Suprapubic skin (tissue), 4 donors: ENCODE measurements at regions not wholly inside any gene's neighbourhood (a gene's known extent, or its start where the extent isn't known, plus 50 kb on each side); places are given as distances from the start of the nearest gene placed in this dataset.
A peak's percentile ranks its signal among the peaks of the same experiment; 100 is the strongest.

Experiments
- DNase-seq, 2 donors: peaks; one replicate each; pipeline ENCODE4 v3.0.0-alpha.2; 2019; ENCODE audit warnings: low spot score in 2 of 2
- H3K27ac ChIP-seq: fragments of 200-600 bp; sonication (generic); one replicate; pipeline ENCODE4 v1.5.1; 2019
- H3K27me3 ChIP-seq: fragments of 200-600 bp; sonication (generic); one replicate; pipeline ENCODE4 v1.5.1; 2019
- H3K36me3 ChIP-seq: fragments of 200-600 bp; sonication (generic); one replicate; pipeline ENCODE4 v1.5.1; 2019
- H3K4me1 ChIP-seq: fragments of 200-600 bp; sonication (generic); one replicate; pipeline ENCODE4 v1.5.1; 2019
- H3K4me3 ChIP-seq: fragments of 200-600 bp; sonication (generic); one replicate; pipeline ENCODE4 v1.5.1; 2019; ENCODE audit warnings: mild to moderate bottlenecking
- H3K9me3 ChIP-seq: fragments of 200-600 bp; sonication (generic); one replicate; pipeline ENCODE4 v1.5.1; 2019
- CTCF ChIP-seq, 2 donors: fragments of 200-600 bp in 1 of 2; fragments of 450-650 bp in 1 of 2; sonication (generic) in 1 of 2; IDR thresholded peaks; one replicate each; pipeline ENCODE4 v1.5.1; 2016 to 2019; ENCODE audit warnings: antibody characterized with exemption in 2 of 2, mild to moderate bottlenecking in 1 of 2, moderate library complexity in 1 of 2
- EP300 ChIP-seq: sonication (generic); formaldehyde crosslinking; IDR thresholded peaks from one replicate; pipeline ENCODE4 v1.6.1; 2017; ENCODE audit warnings: antibody characterized with exemption
- POLR2A ChIP-seq, 2 donors: fragments of 450-650 bp; IDR thresholded peaks; one replicate each; pipeline ENCODE4 v1.6.1; 2017; ENCODE audit warnings: antibody characterized with exemption in 2 of 2, mild to moderate bottlenecking in 2 of 2, moderate library complexity in 2 of 2
- POLR2AphosphoS5 ChIP-seq, 3 donors: sonication (generic); formaldehyde crosslinking; IDR thresholded peaks; one replicate each; pipeline ENCODE4 v1.6.1; 2017; ENCODE audit warnings: antibody characterized with exemption in 3 of 3
- WGBS: methylation state at CpG from one replicate; pipeline ENCODE4 v1.1.5; 2018; 5-methylcytosine and 5-hydroxymethylcytosine counted together

DNA sequence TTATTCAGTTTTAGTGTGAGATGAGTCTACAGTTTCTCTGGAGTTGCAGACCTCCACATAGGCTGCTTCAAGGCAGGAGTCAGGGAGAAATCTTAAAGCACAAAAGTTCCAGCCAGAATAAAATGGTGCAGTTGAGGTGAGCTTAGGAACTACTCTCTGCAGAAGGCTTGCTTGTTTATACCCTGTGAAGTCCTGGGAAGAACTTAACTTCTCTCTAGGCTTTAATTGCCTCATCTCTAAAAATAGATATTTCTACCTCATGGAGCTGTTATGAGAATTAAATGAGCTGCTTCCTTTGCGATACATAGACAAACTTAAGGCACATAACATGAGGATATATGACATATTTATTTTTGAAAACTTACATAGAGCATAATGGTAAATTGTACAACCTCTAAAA, 286.2 kb downstream of the GPATCH2 start:
- H3K4me1 ChIP-seq, result no peaks in the 10 kb centered on the region
- H3K27me3 ChIP-seq, result no peaks in the 10 kb centered on the region
- WGBS, result 92% methylated on average over 1 of the region's 1 CpG
- H3K27ac ChIP-seq, result no peak overlapping the region
- no peak for DNase-seq
- no peak for TF ChIP-seq EP300
- no peak for TF ChIP-seq POLR2A (IDR thresholded peaks at IDR 0.05)
- TF ChIP-seq POLR2AphosphoS5 (IDR thresholded peaks at IDR 0.05), result no peak
- no peak for TF ChIP-seq CTCF (IDR thresholded peaks at IDR 0.05)
- no peaks in the 10 kb centered on the region for H3K36me3 ChIP-seq
- H3K4me3 ChIP-seq, result no peak overlapping the region
- no peaks in the 10 kb centered on the region for H3K9me3 ChIP-seq

GRCh38 chr1:217343907-217344306, 287.0 kb downstream of the GPATCH2 start:
- 61% methylated on average over 8 of the region's 8 CpGs for WGBS

GRCh38 chr1:217342105-217342504, 288.8 kb downstream of the GPATCH2 start:
- Histone ChIP-seq H3K9me3 (no peaks in the 10 kb centered on the region), H3K27ac (no peak overlapping the region), H3K4me3 (no peak overlapping the region), H3K36me3 (no peaks in the 10 kb centered on the region), H3K4me1 (no peaks in the 10 kb centered on the region), H3K27me3 (no peaks in the 10 kb centered on the region)
- TF ChIP-seq CTCF (IDR thresholded peaks at IDR 0.05), result no peak
- TF ChIP-seq POLR2A (IDR thresholded peaks at IDR 0.05), result no peak
- no peak for TF ChIP-seq EP300
- no peak for TF ChIP-seq POLR2AphosphoS5 (IDR thresholded peaks at IDR 0.05)
- no peak for DNase-seq

More at GRCh38 chr1:217343907-217344306, 287.0 kb downstream of the GPATCH2 start:
- TF ChIP-seq CTCF (IDR thresholded peaks at IDR 0.05) (no peak), POLR2AphosphoS5 (IDR thresholded peaks at IDR 0.05) (no peak), POLR2A (IDR thresholded peaks at IDR 0.05) (no peak), EP300 (no peak)
- Histone ChIP-seq H3K9me3 (no peaks in the 10 kb centered on the region), H3K4me3 (no peak overlapping the region), H3K36me3 (no peaks in the 10 kb centered on the region), H3K27me3 (no peaks in the 10 kb centered on the region), H3K27ac (no peak overlapping the region), H3K4me1 (no peaks in the 10 kb centered on the region)
- no peak for DNase-seq

DNA sequence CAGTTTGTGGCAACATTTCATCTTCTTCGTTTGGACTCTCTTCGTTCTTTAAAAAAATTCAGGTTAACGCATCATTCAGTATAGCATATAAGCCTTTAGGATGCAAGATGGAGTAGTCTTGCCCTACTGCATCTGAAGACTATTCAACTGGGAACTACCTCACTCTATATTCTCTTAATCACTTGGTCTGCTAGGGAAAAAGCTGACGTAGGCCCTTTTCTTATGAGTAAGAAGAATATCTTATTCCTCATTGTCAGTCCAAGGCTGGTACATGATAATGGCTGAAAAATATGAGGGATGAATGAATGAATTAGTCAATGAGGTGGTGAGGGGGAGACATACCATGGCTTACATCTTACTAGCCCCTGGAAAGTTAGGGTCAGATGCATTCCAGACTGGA, 294.2 kb downstream of the GPATCH2 start:
- no peak for DNase-seq
- no peaks in the 10 kb centered on the region for H3K4me1 ChIP-seq
- no peak overlapping the region for H3K27ac ChIP-seq
- H3K27me3 ChIP-seq, result no peaks in the 10 kb centered on the region
- no peak overlapping the region for H3K4me3 ChIP-seq
- H3K36me3 ChIP-seq, result no peaks in the 10 kb centered on the region
- WGBS, result 96% methylated on average over 4 of the region's 4 CpGs
- H3K9me3 ChIP-seq, result no peaks in the 10 kb centered on the region
- TF ChIP-seq EP300 (no peak), CTCF (IDR thresholded peaks at IDR 0.05) (no peak), POLR2AphosphoS5 (IDR thresholded peaks at IDR 0.05) (no peak), POLR2A (IDR thresholded peaks at IDR 0.05) (no peak)

DNA sequence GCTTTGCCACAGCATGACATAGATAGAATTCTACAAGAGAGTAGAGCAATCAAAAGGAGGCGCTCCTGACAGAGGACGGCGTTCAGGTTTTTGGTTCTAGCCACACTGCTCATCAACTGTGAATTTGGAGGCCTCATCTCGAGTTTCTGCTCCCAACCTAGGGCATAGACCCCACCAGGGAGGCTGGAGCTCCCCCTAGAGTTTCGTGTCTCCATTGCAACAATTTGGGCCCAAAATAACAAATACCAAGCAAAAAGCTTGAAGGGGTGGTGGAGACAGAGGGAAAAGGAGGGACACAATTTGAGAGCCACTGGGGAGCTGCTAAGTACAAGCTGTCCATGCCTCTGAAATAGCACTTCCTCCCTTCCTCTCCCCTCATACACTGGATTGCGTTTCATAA, 297.0 kb downstream of the GPATCH2 start:
- H3K4me3 ChIP-seq, result no peak overlapping the region
- H3K27me3 ChIP-seq, result no peaks in the 10 kb centered on the region
- no peak overlapping the region for H3K27ac ChIP-seq
- H3K4me1 ChIP-seq, result no peaks in the 10 kb centered on the region
- no peak for DNase-seq
- WGBS, result 55% methylated on average over 6 of the region's 6 CpGs
- peak in 1 of 2 donors; percentile 17 for TF ChIP-seq CTCF (IDR thresholded peaks at IDR 0.05)
- TF ChIP-seq POLR2AphosphoS5 (IDR thresholded peaks at IDR 0.05), result no peak
- H3K9me3 ChIP-seq, result no peaks in the 10 kb centered on the region
- no peaks in the 10 kb centered on the region for H3K36me3 ChIP-seq
